GM18867 (cell line): ENCODE measurements at regions not wholly inside any gene's neighbourhood (a gene's known extent, or its start where the extent isn't known, plus 50 kb on each side); places are given as distances from the start of the nearest gene placed in this dataset.
"Not testable (repeated sequence)": the region's sequence is repeated elsewhere in the genome, so short reads cannot be mapped to it uniquely, and the experiment has no call there.

Source experiments
- ATAC-seq: cut with Tn5 transposase; IDR thresholded peaks from one replicate; pipeline ENCODE4 v1.9.1; 2021; ENCODE audit warnings: mild to moderate bottlenecking, moderate library complexity; ENCODE audit not compliant: unreplicated experiment

GRCh38 chr11:10973416-10973815 is 115.6 kb upstream of the ZBED5 start:
- no peak for ATAC-seq

GRCh38 chr11:10970926-10971325 is 113.1 kb upstream of the ZBED5 start:
- ATAC-seq = no peak

GRCh38 chr11:10969387-10969786 is 111.5 kb upstream of the ZBED5 start:
- no peak for ATAC-seq

DNA sequence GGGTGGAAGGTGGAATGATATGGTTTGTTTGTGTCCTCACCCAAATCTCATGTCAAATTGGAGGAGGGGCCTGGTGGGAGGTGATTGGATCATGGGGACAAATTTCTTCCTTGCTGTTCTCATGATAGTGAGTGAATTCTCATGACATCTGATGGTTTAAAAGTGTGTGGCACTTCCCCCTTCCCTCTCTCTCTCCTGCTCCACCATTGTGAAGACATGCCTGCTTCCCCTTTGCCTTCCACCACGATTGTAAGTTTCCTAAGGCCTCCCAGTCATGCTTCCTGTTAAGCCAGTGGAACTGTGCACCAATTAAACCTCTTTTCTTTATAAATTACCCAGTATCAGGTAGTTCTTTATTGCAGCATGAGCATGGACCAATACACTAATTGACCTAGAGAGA is 99.0 kb upstream of the ZBED5 start:
- ATAC-seq = not testable (repeated sequence)

GRCh38 chr11:10955616-10956015 is 97.8 kb upstream of the ZBED5 start:
- no peak for ATAC-seq

DNA sequence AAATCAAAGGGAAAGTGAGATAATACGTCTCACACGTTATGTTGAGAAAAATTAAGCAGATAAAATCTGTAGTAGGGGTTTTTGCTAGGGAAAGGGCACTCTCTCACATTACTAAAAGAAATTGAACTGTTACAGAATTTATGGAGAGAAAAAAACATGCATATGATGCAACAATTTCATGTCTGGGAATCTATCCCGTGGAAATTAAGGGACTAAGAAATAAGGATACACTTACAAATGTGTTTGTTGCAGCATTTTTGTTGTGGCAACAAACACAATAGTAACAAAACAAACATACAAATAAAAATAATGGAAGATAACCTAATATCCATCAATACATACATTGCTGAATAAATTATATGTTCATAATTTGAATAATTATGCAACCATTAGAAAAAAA is 96.3 kb upstream of the ZBED5 start:
- ATAC-seq = no peak

GRCh38 chr11:10952872-10953271 is 95.0 kb upstream of the ZBED5 start:
- no peak for ATAC-seq

DNA sequence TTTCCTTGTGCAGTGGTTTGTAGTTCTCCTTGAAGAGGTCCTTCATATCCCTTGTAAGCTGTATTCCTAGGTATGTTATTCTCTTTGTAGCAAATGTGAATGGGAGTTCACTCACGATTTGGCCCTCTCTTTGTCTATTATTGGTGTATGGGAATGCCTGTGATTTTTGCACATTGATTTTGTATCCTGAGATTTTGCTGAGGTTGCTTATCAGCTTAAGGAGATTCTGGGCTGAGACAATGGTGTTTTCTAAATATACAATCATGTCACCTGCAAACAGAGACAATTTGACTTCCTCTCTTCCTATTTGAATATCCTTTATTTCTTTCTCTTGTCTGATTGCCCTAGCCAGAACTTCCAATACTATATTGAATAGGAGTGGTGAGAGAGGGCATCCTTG is 90.1 kb upstream of the ZBED5 start:
- not testable (repeated sequence) for ATAC-seq

- no peak for ATAC-seq
Measured at GRCh38 chr11:10946072-10946471, 88.2 kb upstream of the ZBED5 start.

DNA sequence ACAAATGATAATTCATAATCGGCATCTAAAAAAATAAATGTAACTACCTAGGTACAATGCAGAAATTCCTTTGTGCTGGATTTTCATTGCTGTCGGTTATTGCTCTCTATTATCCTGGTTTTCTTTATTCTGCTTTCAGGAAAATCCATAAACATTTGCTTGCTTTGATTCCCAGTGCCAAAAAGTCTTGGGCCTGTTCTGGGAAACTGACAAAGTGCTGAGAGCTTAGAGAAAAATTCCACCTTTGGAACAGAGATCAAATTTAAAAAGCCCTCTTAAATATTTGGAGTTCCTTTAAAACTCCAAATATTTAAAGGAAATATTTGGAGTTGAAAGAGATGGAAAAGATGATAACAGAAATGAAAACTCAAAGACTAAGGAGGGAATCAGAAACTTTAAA is 87.3 kb upstream of the ZBED5 start:
- no peak for ATAC-seq

GRCh38 chr11:10943968-10944367 is 86.1 kb upstream of the ZBED5 start:
- no peak for ATAC-seq

DNA sequence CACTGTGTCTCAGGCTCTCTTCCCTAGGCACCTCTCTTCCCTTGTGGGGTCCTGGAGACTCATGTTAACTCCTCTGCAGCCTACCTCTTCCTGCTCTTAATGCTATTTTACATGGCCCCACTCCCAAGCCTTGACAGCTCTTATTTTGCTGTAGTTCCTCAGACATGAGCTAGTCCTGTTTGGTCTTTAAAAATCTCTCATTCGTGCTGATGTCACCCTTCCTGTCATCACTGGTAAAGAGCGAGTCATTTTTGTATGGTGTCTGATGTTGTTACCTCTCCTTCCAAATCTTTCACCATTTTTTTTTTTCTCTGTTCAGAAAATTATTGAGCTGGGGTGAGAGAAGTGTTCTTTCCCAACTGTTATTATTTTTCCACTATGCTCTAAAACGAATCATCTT is 84.8 kb upstream of the ZBED5 start:
- no peak for ATAC-seq

- no peak for ATAC-seq
Measured at GRCh38 chr11:10941871-10942270, 84.0 kb upstream of the ZBED5 start.

GRCh38 chr11:10941414-10941813 is 83.6 kb upstream of the ZBED5 start:
- no peak for ATAC-seq

- no peak for ATAC-seq
Measured at GRCh38 chr11:10938650-10939387, 81.0 kb upstream of the ZBED5 start.

DNA sequence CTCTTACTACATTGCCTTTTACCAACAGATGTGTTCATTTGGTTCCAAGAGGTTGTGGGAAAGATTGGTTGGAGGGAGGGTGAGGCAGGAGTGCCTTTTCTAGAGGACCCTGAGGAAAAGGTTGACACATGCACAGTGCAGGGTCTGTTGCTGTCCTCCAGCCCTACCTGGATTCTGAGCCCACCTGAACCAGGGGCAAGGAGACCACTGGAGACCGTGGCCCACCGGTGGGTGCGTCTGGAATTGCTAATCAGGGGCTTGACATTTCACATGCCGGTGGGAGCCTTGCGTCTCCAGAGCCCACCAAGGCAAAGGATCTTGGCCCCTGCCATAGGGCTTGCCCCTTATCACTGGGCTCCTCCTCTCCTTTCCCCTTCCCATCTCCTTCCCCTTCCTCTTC is 80.4 kb upstream of the ZBED5 start:
- ATAC-seq = no peak

DNA sequence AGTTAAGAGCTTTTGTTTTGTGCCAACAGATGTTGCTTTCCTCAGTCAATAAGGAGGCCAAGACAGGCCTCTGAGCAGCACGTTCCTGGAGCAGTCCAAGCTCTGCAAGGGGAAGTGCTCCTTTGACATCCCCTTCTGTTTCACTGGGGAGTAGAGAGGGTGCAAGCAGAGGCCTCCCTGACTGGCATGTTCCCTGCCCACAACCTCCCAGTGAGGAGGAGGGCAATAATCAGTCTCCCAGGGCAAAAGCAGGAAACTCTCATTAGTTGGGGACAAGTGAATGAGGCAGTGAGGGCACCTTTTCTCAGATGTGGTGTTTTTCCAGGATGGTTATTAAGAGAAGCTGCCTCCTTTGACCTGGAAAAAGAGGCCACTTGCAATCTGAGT is 79.5 kb upstream of the ZBED5 start:
- ATAC-seq = no peak

- no peak for ATAC-seq
Measured at GRCh38 chr11:10936626-10937384, 79.0 kb upstream of the ZBED5 start.

GRCh38 chr11:10935015-10935559 is 77.2 kb upstream of the ZBED5 start:
- ATAC-seq = no peak

DNA sequence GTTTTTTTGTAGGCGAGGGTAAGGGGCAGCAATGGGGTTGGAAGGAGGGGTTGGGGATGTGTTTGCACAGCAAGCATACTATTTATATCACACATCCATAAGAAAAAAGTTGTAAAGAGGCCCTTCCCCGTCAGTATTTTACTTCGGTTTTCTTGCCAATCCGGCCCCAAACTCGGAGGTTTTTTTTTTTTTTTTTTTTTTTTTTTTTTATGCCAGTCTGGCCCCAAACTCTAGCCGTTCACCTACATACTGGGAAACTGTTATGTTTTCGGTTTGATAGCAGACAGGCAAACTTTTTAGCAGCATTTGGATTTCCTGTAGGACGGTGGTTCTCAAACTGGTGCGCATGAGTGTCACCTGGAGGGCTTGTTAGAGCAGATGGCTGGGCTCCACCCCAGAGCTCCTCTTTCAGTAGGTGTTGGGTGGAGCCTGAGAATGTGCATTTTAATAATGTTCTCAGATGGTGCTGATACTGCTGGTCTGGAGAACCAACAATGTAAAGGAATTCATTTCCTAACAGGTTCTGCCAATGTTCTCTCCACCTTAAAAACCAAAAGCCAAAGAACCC is 76.5 kb upstream of the ZBED5 start:
- no peak for ATAC-seq

DNA sequence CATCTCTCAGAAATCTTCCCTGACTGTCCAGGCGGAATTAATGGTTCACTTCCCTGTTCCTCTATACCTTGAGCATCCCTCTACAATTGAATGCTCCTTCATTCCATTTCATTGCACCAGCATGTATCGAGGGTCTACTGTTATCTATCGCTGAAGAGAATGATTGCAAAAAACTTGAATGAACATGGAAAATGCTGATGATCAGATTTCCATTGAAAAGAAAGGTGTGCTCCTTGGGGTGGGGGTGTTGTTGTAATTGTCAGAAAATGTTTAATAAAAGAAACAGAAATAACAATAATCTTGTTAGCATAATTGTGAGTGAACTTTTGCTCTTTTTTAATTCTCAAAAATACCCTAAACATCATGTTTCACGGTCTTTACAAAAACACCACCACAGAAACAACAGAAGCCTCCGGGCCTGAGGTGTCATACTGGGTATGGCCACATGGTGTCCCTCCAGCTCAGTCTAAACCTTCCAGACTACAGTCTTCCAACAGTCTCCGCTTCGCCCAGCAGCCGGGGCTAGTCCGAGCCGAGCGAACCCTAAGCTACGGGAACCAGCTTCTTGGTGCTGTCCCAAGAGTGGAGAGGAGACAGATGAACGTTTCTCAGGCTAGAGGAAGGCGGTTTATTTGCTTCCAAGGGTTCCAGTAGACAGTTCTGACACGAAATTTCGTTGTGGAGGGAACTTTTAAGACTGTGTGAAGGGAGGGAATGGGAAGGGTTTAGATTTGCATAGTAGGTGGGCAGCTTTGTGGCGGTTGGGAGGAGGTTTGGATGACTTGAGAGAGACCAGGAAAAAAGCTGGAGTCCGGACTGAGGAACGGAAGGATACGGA is 75.8 kb upstream of the ZBED5 start:
- peak; percentile 84 for ATAC-seq
